ENCODE measurements at regions not wholly inside any gene's neighbourhood (a gene's known extent, or its start where the extent isn't known, plus 50 kb on each side); places are given as distances from the start of the nearest gene placed in this dataset.

DNA sequence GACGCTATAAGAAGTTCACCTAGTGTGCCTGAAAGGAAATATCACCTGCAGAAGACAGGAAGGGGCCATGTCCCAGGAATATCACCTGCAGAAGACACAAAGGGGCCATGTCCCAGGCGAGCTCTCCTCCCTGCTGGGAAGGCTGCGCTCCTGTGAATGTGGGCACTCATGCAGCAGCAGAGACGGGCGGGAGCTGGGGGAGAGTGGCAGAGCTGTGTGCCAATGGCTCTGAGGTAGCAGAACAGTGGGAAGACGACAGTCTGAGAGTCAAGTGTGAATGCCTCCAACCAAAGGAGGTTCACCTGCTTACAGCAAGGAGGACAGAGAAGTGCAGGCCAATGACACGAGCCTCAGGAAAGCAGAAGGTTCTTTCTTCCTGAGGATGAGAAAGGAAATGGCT, 117.9 kb upstream of the SALL3 start:
- Histone ChIP-seq H3K27ac (ENCODE audit: low read depth, low read length) (no peak overlapping the region), H3K4me3 (ENCODE audit: low read length) (no peak overlapping the region), H3K4me1 (ENCODE audit: control insufficient read depth, insufficient read depth, low read length) (no peaks in the 10 kb centered on the region), H3K36me3 (ENCODE audit: control insufficient read depth, insufficient read depth, low read length) (no peaks in the 10 kb centered on the region), H3K27me3 (ENCODE audit: control insufficient read depth, insufficient read depth, low read length) (no peaks in the 10 kb centered on the region), H3K9ac (ENCODE audit: low read length) (no peak overlapping the region)

DNA sequence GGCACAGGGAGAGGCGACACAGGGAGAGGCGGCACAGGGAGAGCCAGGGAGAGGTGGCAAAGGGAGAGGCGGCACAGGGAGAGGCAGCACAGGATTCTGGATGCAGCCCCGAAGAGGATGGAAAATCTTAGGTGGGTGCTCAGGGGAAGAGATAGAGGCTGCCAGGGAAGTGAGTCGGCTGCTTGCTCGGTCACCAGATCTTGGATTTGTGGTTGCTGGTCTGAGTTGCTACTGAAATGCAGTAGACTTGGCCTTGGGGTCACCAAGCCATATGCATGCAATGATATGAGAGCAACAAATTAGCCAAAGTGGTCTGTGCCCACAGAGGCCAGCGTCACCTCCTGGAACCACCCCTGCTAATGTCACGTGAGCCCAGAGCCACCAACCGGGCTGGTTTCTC, 117.2 kb upstream of the SALL3 start:
- no peak overlapping the region for H3K4me3 ChIP-seq (ENCODE audit: low read length)
- H3K36me3 ChIP-seq (ENCODE audit: control insufficient read depth, insufficient read depth, low read length) = no peaks in the 10 kb centered on the region
- H3K9ac ChIP-seq (ENCODE audit: low read length) = no peak overlapping the region
- H3K27me3 ChIP-seq (ENCODE audit: control insufficient read depth, insufficient read depth, low read length) = no peaks in the 10 kb centered on the region
- no peak overlapping the region for H3K27ac ChIP-seq (ENCODE audit: low read depth, low read length)
- no peaks in the 10 kb centered on the region for H3K4me1 ChIP-seq (ENCODE audit: control insufficient read depth, insufficient read depth, low read length)

DNA sequence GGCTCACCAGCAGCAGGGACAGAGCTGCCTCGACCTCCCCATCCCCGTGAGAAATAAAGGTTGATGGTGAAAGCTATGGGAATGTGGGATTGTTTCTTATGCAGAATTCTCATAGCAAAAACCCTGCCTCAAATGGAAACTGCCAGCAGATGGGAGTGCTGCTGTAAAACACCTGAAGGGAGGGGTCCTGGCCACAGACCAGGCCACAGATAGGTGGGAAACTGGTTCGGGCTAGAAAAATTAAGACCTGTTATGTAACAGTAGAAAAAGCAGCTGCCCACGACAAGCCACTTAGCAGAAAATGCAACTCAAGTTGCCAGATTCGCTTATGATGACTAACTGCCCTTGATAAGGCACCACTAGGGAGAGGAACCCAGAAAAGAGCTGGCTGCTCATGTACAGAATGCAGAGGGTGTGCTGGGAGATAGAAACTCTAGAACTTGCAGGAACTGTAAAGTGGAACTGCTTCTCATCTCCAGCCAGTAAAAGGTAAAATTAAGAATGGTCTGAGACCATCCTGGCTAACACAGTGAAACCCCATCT, 114.5 kb upstream of the SALL3 start:
- H3K27me3 ChIP-seq (ENCODE audit: control insufficient read depth, insufficient read depth, low read length) = no peaks in the 10 kb centered on the region
- no peaks in the 10 kb centered on the region for H3K36me3 ChIP-seq (ENCODE audit: control insufficient read depth, insufficient read depth, low read length)
- H3K4me3 ChIP-seq (ENCODE audit: low read length) = no peak overlapping the region
- no peaks in the 10 kb centered on the region for H3K4me1 ChIP-seq (ENCODE audit: control insufficient read depth, insufficient read depth, low read length)
- H3K27ac ChIP-seq (ENCODE audit: low read depth, low read length) = no peak overlapping the region
- no peak overlapping the region for H3K9ac ChIP-seq (ENCODE audit: low read length)

- no peak overlapping the region for H3K4me3 ChIP-seq (ENCODE audit: low read length)
- no peaks in the 10 kb centered on the region for H3K27me3 ChIP-seq (ENCODE audit: control insufficient read depth, insufficient read depth, low read length)
- H3K4me1 ChIP-seq (ENCODE audit: control insufficient read depth, insufficient read depth, low read length) = no peaks in the 10 kb centered on the region
- H3K36me3 ChIP-seq (ENCODE audit: control insufficient read depth, insufficient read depth, low read length) = no peaks in the 10 kb centered on the region
- H3K9ac ChIP-seq (ENCODE audit: low read length) = no peak overlapping the region
- no peak overlapping the region for H3K27ac ChIP-seq (ENCODE audit: low read depth, low read length)
Observed at GRCh38 chr18:78865771-78866310, 113.8 kb upstream of the SALL3 start.

- H3K27me3 ChIP-seq (ENCODE audit: control insufficient read depth, insufficient read depth, low read length) = no peaks in the 10 kb centered on the region
- H3K9ac ChIP-seq (ENCODE audit: low read length) = no peak overlapping the region
- H3K4me3 ChIP-seq (ENCODE audit: low read length) = no peak overlapping the region
- H3K36me3 ChIP-seq (ENCODE audit: control insufficient read depth, insufficient read depth, low read length) = no peaks in the 10 kb centered on the region
- H3K4me1 ChIP-seq (ENCODE audit: control insufficient read depth, insufficient read depth, low read length) = no peaks in the 10 kb centered on the region
- no peak overlapping the region for H3K27ac ChIP-seq (ENCODE audit: low read depth, low read length)
Observed at GRCh38 chr18:78867131-78867530, 112.5 kb upstream of the SALL3 start.

DNA sequence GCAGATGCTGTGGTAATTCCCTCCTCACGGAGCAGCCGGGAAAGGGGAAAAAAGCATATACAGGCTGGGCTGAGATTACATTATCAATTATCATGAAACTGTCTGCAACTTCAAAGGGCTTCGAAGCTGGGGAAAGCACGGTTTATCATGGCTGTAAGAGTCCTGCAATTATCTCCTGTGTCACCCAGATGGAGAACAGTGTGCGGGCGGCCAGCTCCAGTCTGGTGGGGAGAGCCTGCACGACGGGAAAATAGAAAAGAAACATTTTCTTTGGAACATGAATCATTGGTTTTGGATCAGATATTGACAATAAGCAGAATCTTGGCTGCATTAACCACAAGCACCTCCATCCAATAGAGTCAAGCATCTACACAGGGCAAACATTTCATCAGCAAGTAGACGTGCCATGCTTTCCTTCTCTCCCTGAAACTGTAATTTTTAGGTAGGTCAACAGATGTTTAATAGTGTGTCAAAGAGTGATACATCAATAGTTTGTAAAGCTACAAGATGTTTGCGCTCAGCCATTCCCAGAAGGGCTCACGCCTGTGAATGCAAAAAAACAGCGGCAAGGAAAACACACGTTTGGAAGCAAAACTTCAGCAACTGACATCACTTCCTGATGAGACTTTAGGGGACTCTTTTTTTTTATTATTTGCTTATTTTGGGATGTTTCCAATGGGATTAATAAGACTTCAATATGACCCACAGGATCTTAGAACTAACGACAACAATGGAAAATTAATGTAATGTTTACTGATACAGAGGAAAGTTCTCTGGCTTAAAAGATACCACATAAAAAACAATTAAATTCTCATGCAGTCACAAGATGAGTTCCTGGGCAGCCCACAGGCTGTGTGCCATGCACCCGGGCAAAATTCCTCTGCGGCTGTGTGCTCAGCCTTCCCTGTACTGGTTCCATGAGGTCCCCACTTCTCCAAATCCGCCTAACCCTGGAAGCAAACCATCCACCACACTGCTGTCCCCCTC, 111.0 kb upstream of the SALL3 start:
- Histone ChIP-seq H3K4me3 (ENCODE audit: low read length) (no peak overlapping the region), H3K27me3 (ENCODE audit: control insufficient read depth, insufficient read depth, low read length) (no peaks in the 10 kb centered on the region), H3K36me3 (ENCODE audit: control insufficient read depth, insufficient read depth, low read length) (no peaks in the 10 kb centered on the region), H3K9ac (ENCODE audit: low read length) (no peak overlapping the region), H3K27ac (ENCODE audit: low read depth, low read length) (no peak overlapping the region), H3K4me1 (ENCODE audit: control insufficient read depth, insufficient read depth, low read length) (no peaks in the 10 kb centered on the region)

- Histone ChIP-seq H3K36me3 (ENCODE audit: control insufficient read depth, insufficient read depth, low read length) (no peaks in the 10 kb centered on the region), H3K4me3 (ENCODE audit: low read length) (no peak overlapping the region), H3K4me1 (ENCODE audit: control insufficient read depth, insufficient read depth, low read length) (no peaks in the 10 kb centered on the region), H3K9ac (ENCODE audit: low read length) (no peak overlapping the region), H3K27ac (ENCODE audit: low read depth, low read length) (no peak overlapping the region), H3K27me3 (ENCODE audit: control insufficient read depth, insufficient read depth, low read length) (no peaks in the 10 kb centered on the region)
Observed at GRCh38 chr18:78871618-78872017, 108.0 kb upstream of the SALL3 start.

GRCh38 chr18:78873926-78874500, 105.6 kb upstream of the SALL3 start:
- Histone ChIP-seq H3K4me1 (ENCODE audit: control insufficient read depth, insufficient read depth, low read length) (no peaks in the 10 kb centered on the region), H3K27ac (ENCODE audit: low read depth, low read length) (no peak overlapping the region), H3K27me3 (ENCODE audit: control insufficient read depth, insufficient read depth, low read length) (no peaks in the 10 kb centered on the region)

GRCh38 chr18:78875016-78875777, 104.4 kb upstream of the SALL3 start:
- Histone ChIP-seq H3K27me3 (ENCODE audit: control insufficient read depth, insufficient read depth, low read length) (no peaks in the 10 kb centered on the region), H3K4me3 (ENCODE audit: low read length) (no peak overlapping the region), H3K9ac (ENCODE audit: low read length) (no peak overlapping the region)

More at GRCh38 chr18:78873926-78874500, 105.6 kb upstream of the SALL3 start:
- Histone ChIP-seq H3K36me3 (ENCODE audit: control insufficient read depth, insufficient read depth, low read length) (no peaks in the 10 kb centered on the region), H3K4me3 (ENCODE audit: low read length) (no peak overlapping the region), H3K9ac (ENCODE audit: low read length) (no peak overlapping the region)

GRCh38 chr18:78875778-78876650, 103.6 kb upstream of the SALL3 start:
- no peaks in the 10 kb centered on the region for H3K36me3 ChIP-seq (ENCODE audit: control insufficient read depth, insufficient read depth, low read length)
- no peaks in the 10 kb centered on the region for H3K27me3 ChIP-seq (ENCODE audit: control insufficient read depth, insufficient read depth, low read length)
- no peak overlapping the region for H3K9ac ChIP-seq (ENCODE audit: low read length)
- no peaks in the 10 kb centered on the region for H3K4me1 ChIP-seq (ENCODE audit: control insufficient read depth, insufficient read depth, low read length)
- no peak overlapping the region for H3K27ac ChIP-seq (ENCODE audit: low read depth, low read length)
- no peak overlapping the region for H3K4me3 ChIP-seq (ENCODE audit: low read length)

More at GRCh38 chr18:78875016-78875777, 104.4 kb upstream of the SALL3 start:
- H3K36me3 ChIP-seq (ENCODE audit: control insufficient read depth, insufficient read depth, low read length) = no peaks in the 10 kb centered on the region
- H3K4me1 ChIP-seq (ENCODE audit: control insufficient read depth, insufficient read depth, low read length) = no peaks in the 10 kb centered on the region
- no peak overlapping the region for H3K27ac ChIP-seq (ENCODE audit: low read depth, low read length)

DNA sequence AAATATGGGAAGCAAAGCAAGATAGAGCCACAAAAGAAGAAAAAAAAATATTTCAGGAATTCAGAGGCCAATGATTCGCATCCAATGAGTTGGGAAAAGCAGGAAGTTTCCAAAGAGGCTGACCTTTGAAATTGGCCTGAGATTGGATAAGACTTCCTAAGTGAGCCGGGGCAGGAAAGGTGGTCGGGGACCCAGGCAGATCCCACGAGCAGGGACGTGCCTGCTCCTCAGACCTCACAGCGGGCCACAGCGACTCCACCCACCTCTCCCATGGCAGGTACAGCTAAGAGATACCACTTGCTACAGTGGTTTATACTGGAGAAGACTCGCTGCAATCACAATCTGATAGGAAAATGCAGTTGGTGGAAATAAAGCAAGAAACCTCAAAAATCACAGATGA, 102.8 kb upstream of the SALL3 start:
- Histone ChIP-seq H3K27me3 (ENCODE audit: control insufficient read depth, insufficient read depth, low read length) (no peaks in the 10 kb centered on the region), H3K4me1 (ENCODE audit: control insufficient read depth, insufficient read depth, low read length) (no peaks in the 10 kb centered on the region), H3K36me3 (ENCODE audit: control insufficient read depth, insufficient read depth, low read length) (no peaks in the 10 kb centered on the region), H3K9ac (ENCODE audit: low read length) (no peak overlapping the region), H3K4me3 (ENCODE audit: low read length) (no peak overlapping the region), H3K27ac (ENCODE audit: low read depth, low read length) (no peak overlapping the region)
